ENCODE measurements at regions not wholly inside any gene's neighbourhood (a gene's known extent, or its start where the extent isn't known, plus 50 kb on each side); places are given as distances from the start of the nearest gene placed in this dataset.
"Not testable (repeated sequence)": the region's sequence is repeated elsewhere in the genome, so short reads cannot be mapped to it uniquely, and the experiment has no call there.

DNA sequence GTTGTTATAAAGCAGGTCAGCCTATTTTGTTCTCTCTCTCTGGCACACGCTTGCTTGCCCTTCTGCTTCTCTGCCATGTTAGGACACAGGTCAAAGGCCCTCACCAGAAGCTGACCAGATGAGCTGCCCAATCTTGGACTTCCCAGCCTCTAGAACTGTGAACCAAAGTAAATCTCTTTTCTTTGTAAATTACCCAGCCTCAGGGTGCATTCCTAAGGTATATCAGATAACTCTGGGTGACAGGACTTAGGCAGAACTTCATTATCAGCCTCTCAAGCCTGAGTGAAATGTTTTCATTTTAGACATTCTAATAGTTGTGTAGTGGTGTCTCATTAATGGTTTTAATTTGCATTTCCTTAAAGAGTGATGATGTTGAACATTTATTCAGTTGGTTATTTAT is 124.3 kb downstream of the CDRT15L2 start (continued):
- TF ChIP-seq, protein P1, sequence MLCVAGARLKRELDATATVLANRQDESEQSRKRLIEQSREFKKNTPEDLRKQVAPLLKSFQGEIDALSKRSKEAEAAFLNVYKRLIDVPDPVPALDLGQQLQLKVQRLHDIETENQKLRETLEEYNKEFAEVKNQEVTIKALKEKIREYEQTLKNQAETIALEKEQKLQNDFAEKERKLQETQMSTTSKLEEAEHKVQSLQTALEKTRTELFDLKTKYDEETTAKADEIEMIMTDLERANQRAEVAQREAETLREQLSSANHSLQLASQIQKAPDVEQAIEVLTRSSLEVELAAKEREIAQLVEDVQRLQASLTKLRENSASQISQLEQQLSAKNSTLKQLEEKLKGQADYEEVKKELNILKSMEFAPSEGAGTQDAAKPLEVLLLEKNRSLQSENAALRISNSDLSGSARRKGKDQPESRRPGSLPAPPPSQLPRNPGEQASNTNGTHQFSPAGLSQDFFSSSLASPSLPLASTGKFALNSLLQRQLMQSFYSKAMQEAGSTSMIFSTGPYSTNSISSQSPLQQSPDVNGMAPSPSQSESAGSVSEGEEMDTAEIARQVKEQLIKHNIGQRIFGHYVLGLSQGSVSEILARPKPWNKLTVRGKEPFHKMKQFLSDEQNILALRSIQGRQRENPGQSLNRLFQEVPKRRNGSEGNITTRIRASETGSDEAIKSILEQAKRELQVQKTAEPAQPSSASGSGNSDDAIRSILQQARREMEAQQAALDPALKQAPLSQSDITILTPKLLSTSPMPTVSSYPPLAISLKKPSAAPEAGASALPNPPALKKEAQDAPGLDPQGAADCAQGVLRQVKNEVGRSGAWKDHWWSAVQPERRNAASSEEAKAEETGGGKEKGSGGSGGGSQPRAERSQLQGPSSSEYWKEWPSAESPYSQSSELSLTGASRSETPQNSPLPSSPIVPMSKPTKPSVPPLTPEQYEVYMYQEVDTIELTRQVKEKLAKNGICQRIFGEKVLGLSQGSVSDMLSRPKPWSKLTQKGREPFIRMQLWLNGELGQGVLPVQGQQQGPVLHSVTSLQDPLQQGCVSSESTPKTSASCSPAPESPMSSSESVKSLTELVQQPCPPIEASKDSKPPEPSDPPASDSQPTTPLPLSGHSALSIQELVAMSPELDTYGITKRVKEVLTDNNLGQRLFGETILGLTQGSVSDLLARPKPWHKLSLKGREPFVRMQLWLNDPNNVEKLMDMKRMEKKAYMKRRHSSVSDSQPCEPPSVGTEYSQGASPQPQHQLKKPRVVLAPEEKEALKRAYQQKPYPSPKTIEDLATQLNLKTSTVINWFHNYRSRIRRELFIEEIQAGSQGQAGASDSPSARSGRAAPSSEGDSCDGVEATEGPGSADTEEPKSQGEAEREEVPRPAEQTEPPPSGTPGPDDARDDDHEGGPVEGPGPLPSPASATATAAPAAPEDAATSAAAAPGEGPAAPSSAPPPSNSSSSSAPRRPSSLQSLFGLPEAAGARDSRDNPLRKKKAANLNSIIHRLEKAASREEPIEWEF (IDR thresholded peaks at IDR 0.05; ENCODE audit: insufficient replicate concordance, low read depth, low read length), result no peak
- TF ChIP-seq POLR2AphosphoS5 (IDR thresholded peaks at IDR 0.05; ENCODE audit: low read length), result no peak
- no peak for TF ChIP-seq POLR2A (IDR thresholded peaks at IDR 0.05; ENCODE audit: low read depth, low read length)

DNA sequence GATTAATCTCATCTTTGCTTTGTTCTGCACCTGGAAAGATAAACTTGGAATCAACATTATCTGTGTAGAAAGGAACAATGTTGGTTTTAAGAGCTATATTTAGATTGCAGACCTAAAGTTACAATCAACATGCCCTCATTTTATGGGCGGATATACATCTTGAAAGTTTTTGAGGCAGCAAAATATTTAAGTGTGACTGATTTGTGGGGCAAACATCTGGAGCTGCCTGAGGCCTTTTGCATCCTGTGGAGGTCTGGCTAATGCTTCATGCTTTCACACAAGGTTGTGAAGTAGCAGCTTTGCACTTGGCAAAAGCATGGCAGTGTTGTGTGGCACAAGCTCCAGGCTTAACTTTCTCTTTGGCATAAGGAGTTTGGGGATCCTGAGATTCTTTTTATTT is 125.7 kb downstream of the CDRT15L2 start:
- H3K27ac ChIP-seq (ENCODE audit: control insufficient read depth, insufficient read depth); intact Hi-C loops (cut with micrococcal nuclease; ENCODE audit: unreplicated experiment); CTCF ChIA-PET; POLR2A ChIA-PET; H2AFZ ChIP-seq (ENCODE audit: control insufficient read depth, low read depth, low read length); H3K27me3 ChIP-seq (replicated peaks in 1 of 2; ENCODE audit: control insufficient read depth in 2 of 2, insufficient read depth in 2 of 2, low read length in 1 of 2); RAD21 ChIA-PET (ENCODE audit: unreplicated experiment); BruUV-seq (replicated peaks); H3K9me3 ChIP-seq (replicated peaks; ENCODE audit: control insufficient read depth, insufficient read depth, low read length); SMC1A ChIA-PET (ENCODE audit: uncharacterized antibody, unreplicated experiment); H3K36me3 ChIP-seq (ENCODE audit: control insufficient read depth in 2 of 2, insufficient read depth in 2 of 2, low read length in 1 of 2); ATAC-seq; H3K9ac ChIP-seq (ENCODE audit: control insufficient read depth, insufficient read depth, low read length); FAIRE-seq; in situ Hi-C loops (cut with MboI); H4K20me1 ChIP-seq (ENCODE audit: control insufficient read depth, insufficient read depth); DNase-seq (ENCODE audit: low read depth, low spot score); H3K79me2 ChIP-seq (ENCODE audit: control insufficient read depth, insufficient read depth, low read length); H3K4me1 ChIP-seq (ENCODE audit: control insufficient read depth, insufficient read depth, low read length); H3K4me3 ChIP-seq; H3K4me2 ChIP-seq (ENCODE audit: control insufficient read depth, insufficient read depth): not testable (repeated sequence)
- WGBS (ENCODE audit: insufficient coverage, insufficient replicate concordance, low lambda C conversion rate, missing lambda C conversion rate), result 60% methylated on average over 1 of the region's 1 CpG

Data from GM12878 (cell line).